Right lobe of liver (tissue), 6 donors: ENCODE measurements at regions not wholly inside any gene's neighbourhood (a gene's known extent, or its start where the extent isn't known, plus 50 kb on each side); places are given as distances from the start of the nearest gene placed in this dataset.

Source experiments
- ATAC-seq, 4 donors: fragments of 200-7000 bp; cut with Tn5 transposase; one replicate each; pipeline ENCODE4 v1.9.1; 2020; ENCODE audit warnings: mild to moderate bottlenecking in 4 of 4, moderate library complexity in 4 of 4
- DNase-seq, 3 donors: peaks; one replicate each; pipeline ENCODE4 v3.0.0-alpha.2; 2020
- H3K27ac ChIP-seq, 3 donors: fragments of 200-600 bp; one replicate each; pipeline ENCODE4 v1.8.0; 2022
- H3K27me3 ChIP-seq, 2 donors: fragments of 200-600 bp; one replicate each; pipeline ENCODE4 v1.8.0; 2022
- H3K36me3 ChIP-seq, 4 donors: fragments of 200-600 bp; sonication (generic) in 1 of 4; one replicate each; pipeline versions ENCODE4 v1.5.1 to v1.8.0; 2017 to 2022; ENCODE audit warnings: control low read depth in 1 of 4
- H3K4me1 ChIP-seq, 4 donors: fragments of 200-600 bp; sonication (generic) in 1 of 4; one replicate each; pipeline versions ENCODE4 v1.5.1 to v1.8.0; 2017 to 2022; ENCODE audit warnings: control low read depth in 1 of 4
- H3K4me3 ChIP-seq, 3 donors: fragments of 200-600 bp; one replicate each; pipeline ENCODE4 v1.8.0; 2022
- H3K9me3 ChIP-seq, 4 donors: fragments of 200-600 bp; sonication (generic) in 1 of 4; one replicate each; pipeline versions ENCODE4 v1.5.1 to v1.8.0; 2017 to 2022; ENCODE audit warnings: control low read depth in 1 of 4
- POLR2A ChIP-seq: fragments of 450-650 bp; IDR thresholded peaks from one replicate; pipeline ENCODE4 v1.6.1; 2017; ENCODE audit warnings: antibody characterized with exemption, mild to moderate bottlenecking
- WGBS: methylation state at CpG from one replicate; pipeline ENCODE4 v1.1.6; 2018; ENCODE audit warnings: low coverage, low lambda C conversion rate; ENCODE audit not compliant: insufficient coverage; ENCODE audit errors: missing lambda C conversion rate; 5-methylcytosine and 5-hydroxymethylcytosine counted together
- intact Hi-C, 2 donors: fragments of 100-400 bp; cut with DNase I; formaldehyde crosslinking; loops; one replicate each; pipeline versions ENCODE4 v1.11.2 to v1.14.1; 2022
- TF ChIP-seq, protein P1 (sequence below), 4 donors: fragments of 200-600 bp in 3 of 4; fragments of 450-650 bp in 1 of 4; IDR thresholded peaks; one replicate each; pipeline versions ENCODE4 v1.5.1 to v1.8.0; 2016 to 2022; ENCODE audit warnings: antibody characterized with exemption in 4 of 4, mild to moderate bottlenecking in 2 of 4
- donor health status: DM: no; HTN: yes; CAD: no.
- donor health status: DM: no; HTN: no; CAD: no.
- donor health status: DM: no; HTN: no; CAD: no.
- donor health status: DM: no; HTN: yes; CAD: no.
- donor health status: DM: no; HTN: yes; CAD: no.

DNA sequence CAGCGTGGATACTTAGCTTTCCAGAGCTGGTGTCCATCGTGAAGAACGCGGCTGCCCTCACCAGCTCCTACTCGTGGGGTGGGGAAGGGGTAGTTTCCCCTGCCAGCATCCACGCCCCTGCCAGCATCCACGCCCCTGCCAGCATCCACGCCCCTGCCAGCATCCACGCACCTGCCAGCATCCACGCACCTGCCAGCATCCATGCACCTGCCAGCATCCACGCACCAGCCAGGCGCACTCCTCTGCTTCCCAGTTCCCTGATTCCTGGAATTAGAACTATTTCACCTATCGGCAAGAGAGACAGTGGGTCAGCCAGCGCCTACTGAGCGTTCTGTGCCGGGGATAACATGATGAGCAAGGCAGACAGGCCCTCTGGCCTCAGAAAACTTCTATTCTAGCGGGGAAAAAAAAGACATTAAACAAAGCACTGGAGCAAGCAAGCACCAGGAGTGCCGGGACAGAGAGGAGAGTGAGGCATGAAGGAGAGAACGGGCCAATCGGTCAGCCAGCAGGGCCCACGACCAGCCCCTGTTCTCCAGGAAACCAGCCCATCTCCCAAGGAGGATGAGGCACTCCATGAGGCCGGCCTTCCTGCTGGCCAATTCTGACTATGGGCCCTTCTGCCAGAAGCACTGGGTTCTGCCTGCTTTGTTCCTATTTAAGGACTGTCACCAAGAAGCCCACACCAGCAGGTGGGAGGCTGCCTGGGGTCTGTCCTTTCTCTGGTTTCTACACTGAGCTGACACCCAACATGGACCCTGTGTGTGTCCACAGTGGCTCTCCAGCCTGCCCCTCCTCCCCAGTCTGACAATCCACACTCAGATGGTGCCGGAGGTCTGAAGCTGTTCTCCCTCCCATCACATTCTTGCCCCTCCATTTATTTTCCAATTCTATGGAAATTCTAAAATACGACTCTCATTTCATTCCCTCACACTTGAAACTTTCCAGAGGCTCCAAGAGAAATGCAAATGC, 78.4 kb upstream of the SALL3 start:
- peaks cover 0 to 5% (median 0%) of the 10 kb centered on the region in 4 donors for H3K9me3 ChIP-seq
- H3K27me3 ChIP-seq, result no peaks in the 10 kb centered on the region
- H3K27ac ChIP-seq, result no peak overlapping the region
- TF ChIP-seq, protein P1, sequence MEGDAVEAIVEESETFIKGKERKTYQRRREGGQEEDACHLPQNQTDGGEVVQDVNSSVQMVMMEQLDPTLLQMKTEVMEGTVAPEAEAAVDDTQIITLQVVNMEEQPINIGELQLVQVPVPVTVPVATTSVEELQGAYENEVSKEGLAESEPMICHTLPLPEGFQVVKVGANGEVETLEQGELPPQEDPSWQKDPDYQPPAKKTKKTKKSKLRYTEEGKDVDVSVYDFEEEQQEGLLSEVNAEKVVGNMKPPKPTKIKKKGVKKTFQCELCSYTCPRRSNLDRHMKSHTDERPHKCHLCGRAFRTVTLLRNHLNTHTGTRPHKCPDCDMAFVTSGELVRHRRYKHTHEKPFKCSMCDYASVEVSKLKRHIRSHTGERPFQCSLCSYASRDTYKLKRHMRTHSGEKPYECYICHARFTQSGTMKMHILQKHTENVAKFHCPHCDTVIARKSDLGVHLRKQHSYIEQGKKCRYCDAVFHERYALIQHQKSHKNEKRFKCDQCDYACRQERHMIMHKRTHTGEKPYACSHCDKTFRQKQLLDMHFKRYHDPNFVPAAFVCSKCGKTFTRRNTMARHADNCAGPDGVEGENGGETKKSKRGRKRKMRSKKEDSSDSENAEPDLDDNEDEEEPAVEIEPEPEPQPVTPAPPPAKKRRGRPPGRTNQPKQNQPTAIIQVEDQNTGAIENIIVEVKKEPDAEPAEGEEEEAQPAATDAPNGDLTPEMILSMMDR (IDR thresholded peaks at IDR 0.05), result no peak
- TF ChIP-seq POLR2A, result no peak
- no peak overlapping the region for H3K4me3 ChIP-seq
- intact Hi-C loops, result no loop called here
- WGBS, result 53% methylated on average over 12 of the region's 24 CpGs
- ATAC-seq (no peak), DNase-seq (no peak)
- no peaks in the 10 kb centered on the region for H3K36me3 ChIP-seq
- no peaks in the 10 kb centered on the region for H3K4me1 ChIP-seq

DNA sequence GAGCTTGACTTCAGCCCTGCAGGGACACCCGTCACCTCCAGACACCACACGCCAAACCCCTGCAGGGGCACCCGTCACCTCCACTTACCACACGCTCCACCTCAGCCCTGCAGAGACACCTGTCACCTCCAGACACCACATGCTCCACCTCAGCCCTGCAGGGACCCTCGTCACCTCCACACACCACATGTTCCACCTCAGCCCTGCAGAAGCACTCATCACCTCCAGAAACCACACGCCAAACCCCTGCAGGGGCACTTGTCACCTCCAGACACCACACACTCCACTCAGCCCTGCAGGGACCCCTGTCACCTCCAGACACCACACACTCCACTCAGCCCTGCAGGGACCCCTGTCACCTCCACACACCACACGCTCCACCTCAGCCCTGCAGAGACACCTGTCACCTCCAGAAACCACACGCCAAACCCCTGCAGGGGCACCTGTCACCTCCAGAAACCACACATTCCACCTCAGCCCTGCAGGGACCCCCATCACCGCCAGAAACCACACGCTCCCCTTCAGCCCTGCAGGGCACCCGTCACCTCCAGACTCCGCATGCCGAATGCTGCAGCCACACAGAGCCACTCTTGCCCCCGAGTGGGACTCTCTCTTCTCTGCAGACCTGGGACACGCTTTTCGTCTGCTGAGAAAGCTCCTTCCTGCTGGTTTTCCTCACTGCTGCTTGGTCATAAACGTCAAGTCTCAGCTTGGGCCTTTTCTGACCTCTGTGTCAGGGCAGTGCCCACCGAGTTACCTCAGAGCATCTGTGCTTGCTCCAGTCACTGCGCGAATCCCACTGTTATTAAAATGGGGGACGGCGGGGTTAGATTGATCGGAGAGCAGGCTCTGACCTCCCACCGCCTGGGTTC, 77.5 kb upstream of the SALL3 start:
- TF ChIP-seq, protein P1 (IDR thresholded peaks at IDR 0.05), result no peak
- TF ChIP-seq POLR2A, result no peak
- no peak for DNase-seq
- intact Hi-C loops, result no loop called here
- Histone ChIP-seq H3K9me3 (peaks cover 0 to 5% (median 0%) of the 10 kb centered on the region in 4 donors), H3K4me1 (no peaks in the 10 kb centered on the region), H3K36me3 (no peaks in the 10 kb centered on the region), H3K27ac (no peak overlapping the region), H3K27me3 (no peaks in the 10 kb centered on the region), H3K4me3 (no peak overlapping the region)
- 58% methylated on average over 13 of the region's 24 CpGs for WGBS
- ATAC-seq, result no peak

DNA sequence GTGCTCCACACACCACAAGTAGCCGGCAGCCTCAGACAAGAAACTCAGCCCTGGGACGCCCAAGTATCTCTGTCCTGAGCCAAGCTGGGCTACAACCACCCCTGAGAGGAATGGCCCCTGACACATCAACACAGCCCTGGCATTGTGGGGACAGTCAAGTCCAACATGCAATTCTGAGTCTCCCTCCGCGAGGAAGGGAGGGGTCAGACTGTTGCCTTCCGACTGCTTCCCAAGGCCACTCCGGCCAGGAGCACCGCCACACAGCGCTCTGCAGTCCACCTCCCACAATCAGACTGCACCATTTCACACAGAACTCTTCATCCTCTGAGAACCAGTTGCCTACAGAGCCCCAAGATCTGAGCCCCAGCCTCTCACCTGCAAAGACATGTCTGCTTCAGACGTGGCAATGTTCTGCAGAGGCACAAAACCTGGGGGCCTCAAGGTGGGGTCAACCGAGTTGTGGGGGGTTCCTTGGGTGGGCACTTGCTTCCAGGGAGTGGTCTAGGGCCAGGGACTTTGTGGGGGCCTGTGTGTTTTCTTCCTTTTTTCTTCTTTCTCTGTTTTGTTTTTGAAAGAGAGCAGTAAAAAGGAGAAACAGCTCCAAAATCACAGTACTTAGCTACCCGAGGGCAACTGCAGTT, 76.7 kb upstream of the SALL3 start:
- 37% methylated on average over 5 of the region's 11 CpGs for WGBS
- DNase-seq, result no peak
- H3K36me3 ChIP-seq, result no peaks in the 10 kb centered on the region
- no peaks in the 10 kb centered on the region for H3K9me3 ChIP-seq
- intact Hi-C loops, result no loop called here
- TF ChIP-seq, protein P1 (IDR thresholded peaks at IDR 0.05), result no peak
- no peak for TF ChIP-seq POLR2A
- no peaks in the 10 kb centered on the region for H3K4me1 ChIP-seq
- no peak for ATAC-seq
- H3K4me3 ChIP-seq, result no peak overlapping the region
- H3K27me3 ChIP-seq, result no peaks in the 10 kb centered on the region
- H3K27ac ChIP-seq, result no peak overlapping the region

DNA sequence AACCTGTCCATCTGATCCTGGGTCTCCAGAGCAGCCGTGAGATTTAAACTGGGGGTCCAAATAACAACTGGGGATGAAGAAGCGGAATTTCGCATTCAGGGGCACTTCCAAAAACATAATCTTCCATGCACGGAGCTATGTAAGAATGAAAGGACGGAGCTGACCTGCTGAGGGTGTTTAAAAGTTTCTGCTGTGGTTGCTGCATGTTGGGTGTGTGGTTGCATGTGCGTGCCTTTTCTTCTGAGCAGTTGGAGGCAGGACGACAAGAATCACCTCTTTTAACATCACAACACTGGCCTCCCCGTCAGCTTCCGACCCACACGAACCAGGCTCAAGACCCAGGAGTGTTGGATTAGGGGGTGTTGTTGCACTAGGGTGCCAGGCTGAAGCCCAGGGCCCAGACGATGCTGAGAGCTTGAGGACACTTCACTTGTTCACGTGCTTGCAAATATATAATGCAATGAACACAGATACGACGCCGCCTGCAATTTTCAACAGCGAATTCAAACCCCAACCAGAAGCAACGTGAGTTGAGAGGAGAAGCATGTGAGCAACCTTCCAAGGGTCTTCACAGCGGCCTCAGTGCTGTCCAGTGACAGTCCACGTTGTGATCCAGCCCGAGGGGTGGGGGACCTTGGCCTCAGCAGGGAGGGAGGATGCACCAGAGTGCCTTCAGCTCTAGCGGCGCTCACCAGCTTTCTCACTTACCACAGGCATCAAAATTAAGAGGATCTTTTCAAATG, 76.0 kb upstream of the SALL3 start:
- TF ChIP-seq, protein P1 (IDR thresholded peaks at IDR 0.05), result no peak
- TF ChIP-seq POLR2A, result no peak
- Histone ChIP-seq H3K27me3 (no peaks in the 10 kb centered on the region), H3K27ac (no peak overlapping the region), H3K9me3 (no peaks in the 10 kb centered on the region), H3K4me3 (no peak overlapping the region), H3K4me1 (no peaks in the 10 kb centered on the region), H3K36me3 (no peaks in the 10 kb centered on the region)
- no peak for DNase-seq
- 25% methylated on average over 11 of the region's 22 CpGs for WGBS
- no peak for ATAC-seq
- intact Hi-C loops, result no loop called here
